ENCODE measurements at regions not wholly inside any gene's neighbourhood (a gene's known extent, or its start where the extent isn't known, plus 50 kb on each side); places are given as distances from the start of the nearest gene placed in this dataset.
A peak's percentile ranks its signal among the peaks of the same experiment; 100 is the strongest.

DNA sequence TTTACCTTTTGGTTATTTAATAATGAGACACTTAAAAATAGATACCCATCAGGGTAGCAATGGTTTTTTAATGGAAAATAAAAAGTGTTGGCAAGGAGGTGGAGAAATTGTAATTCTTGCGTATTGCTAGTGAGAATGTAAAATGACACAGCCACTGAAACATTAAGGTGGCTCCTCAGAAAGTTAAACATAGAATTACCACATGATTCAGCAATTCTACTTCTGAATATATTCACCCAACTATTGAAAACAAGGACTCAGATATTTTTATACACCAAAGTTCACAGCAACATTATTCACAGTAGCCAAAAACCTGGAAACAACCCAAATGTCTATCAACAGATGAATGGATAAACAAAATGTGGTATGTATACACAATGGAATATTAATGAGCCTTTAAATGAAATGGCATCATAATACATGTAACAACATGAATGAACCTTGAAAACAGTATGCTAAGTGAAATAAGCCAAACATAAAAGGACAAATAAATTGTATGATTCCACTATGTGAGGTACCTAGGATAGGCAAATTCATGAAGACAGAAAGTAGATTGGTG, 163.5 kb downstream of the IMPG2 start:
- Mint-ChIP-seq H3K4me1 (ENCODE audit: low read depth) (peaks cover 10% of the 10 kb centered on the region), H3K27ac (no peak overlapping the region), H3K4me3 (ENCODE audit: low read depth) (no peak overlapping the region), H3K9me3 (ENCODE audit: low read depth) (no peaks in the 10 kb centered on the region), H3K36me3 (ENCODE audit: insufficient read depth) (no peaks in the 10 kb centered on the region), H3K27me3 (no peaks in the 10 kb centered on the region)
- TF ChIP-seq CTCF (IDR thresholded peaks at IDR 0.05; ENCODE audit: unreplicated experiment) = no peak
- no peak for DNase-seq (ENCODE audit: low spot score, unreplicated experiment)

DNA sequence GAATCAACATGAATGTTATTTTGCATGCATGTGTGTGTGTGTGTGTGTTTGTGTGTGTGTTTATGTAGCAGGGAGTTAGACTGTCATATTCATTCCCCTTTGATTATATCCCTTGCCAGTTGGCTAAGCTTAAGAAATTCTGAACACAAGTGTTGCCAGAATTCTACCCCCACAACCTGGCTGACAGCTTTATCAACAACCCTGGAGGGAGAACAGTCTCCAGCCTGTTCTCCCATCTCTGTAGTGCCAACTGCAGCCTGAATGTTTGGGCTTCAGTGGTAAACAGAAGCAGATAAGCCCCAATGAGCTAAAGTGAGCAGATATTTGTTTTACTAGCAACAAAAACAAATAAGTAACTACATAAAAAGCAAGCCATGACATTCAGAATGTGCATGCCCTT, 162.6 kb upstream of the ABI3BP start:
- H3K4me3 Mint-ChIP-seq (ENCODE audit: low read depth) = no peak overlapping the region
- TF ChIP-seq CTCF (IDR thresholded peaks at IDR 0.05; ENCODE audit: unreplicated experiment) = no peak
- H3K4me1 Mint-ChIP-seq (ENCODE audit: low read depth) = peaks cover 10% of the 10 kb centered on the region
- H3K27me3 Mint-ChIP-seq = no peaks in the 10 kb centered on the region
- no peaks in the 10 kb centered on the region for H3K36me3 Mint-ChIP-seq (ENCODE audit: insufficient read depth)
- DNase-seq (ENCODE audit: low spot score, unreplicated experiment) = no peak
- no peaks in the 10 kb centered on the region for H3K9me3 Mint-ChIP-seq (ENCODE audit: low read depth)
- peak overlapping the region; percentile 22 for H3K27ac Mint-ChIP-seq

- no peak overlapping the region for H3K4me3 Mint-ChIP-seq (ENCODE audit: low read depth)
- DNase-seq (ENCODE audit: low spot score, unreplicated experiment) = no peak
- no peak overlapping the region for H3K27ac Mint-ChIP-seq
These were observed 161.2 kb upstream of the ABI3BP start for GRCh38 chr3:101154401-101154800.

GRCh38 chr3:101151286-101151913, 158.2 kb upstream of the ABI3BP start:
- no peak for TF ChIP-seq CTCF (IDR thresholded peaks at IDR 0.05; ENCODE audit: unreplicated experiment)
- Mint-ChIP-seq H3K4me3 (ENCODE audit: low read depth) (no peak overlapping the region), H3K36me3 (ENCODE audit: insufficient read depth) (no peaks in the 10 kb centered on the region), H3K27me3 (no peaks in the 10 kb centered on the region), H3K27ac (no peak overlapping the region), H3K9me3 (ENCODE audit: low read depth) (peaks cover 3% of the 10 kb centered on the region), H3K4me1 (ENCODE audit: low read depth) (peaks cover 11% of the 10 kb centered on the region)
- no peak for DNase-seq (ENCODE audit: low spot score, unreplicated experiment)

More at GRCh38 chr3:101154401-101154800, 161.2 kb upstream of the ABI3BP start:
- TF ChIP-seq CTCF (IDR thresholded peaks at IDR 0.05; ENCODE audit: unreplicated experiment) = no peak
- H3K4me1 Mint-ChIP-seq (ENCODE audit: low read depth) = peaks cover 10% of the 10 kb centered on the region
- no peaks in the 10 kb centered on the region for H3K27me3 Mint-ChIP-seq
- no peaks in the 10 kb centered on the region for H3K9me3 Mint-ChIP-seq (ENCODE audit: low read depth)
- no peaks in the 10 kb centered on the region for H3K36me3 Mint-ChIP-seq (ENCODE audit: insufficient read depth)

DNA sequence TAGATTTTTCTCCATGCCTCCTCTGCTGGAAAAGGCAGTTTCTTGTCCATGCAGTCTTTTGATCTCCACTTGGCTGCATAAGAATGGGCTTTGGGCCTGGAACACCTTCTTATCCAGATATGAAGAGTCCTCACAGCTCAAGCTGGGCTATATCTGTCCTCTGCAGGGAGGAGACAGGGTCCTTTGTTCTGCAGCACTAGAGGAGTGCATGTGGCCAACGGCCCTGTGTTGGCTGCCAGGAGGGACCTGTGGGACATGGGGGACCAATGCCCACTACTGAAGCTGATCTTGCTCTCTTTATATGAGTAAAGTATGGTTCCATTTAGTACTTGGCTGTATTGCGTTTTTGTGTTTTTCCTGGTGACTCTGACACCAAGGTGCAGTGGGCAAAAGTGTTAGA, 157.3 kb upstream of the ABI3BP start:
- no peak overlapping the region for H3K4me3 Mint-ChIP-seq (ENCODE audit: low read depth)
- no peak for TF ChIP-seq CTCF (IDR thresholded peaks at IDR 0.05; ENCODE audit: unreplicated experiment)
- peaks cover 3% of the 10 kb centered on the region for H3K9me3 Mint-ChIP-seq (ENCODE audit: low read depth)
- no peaks in the 10 kb centered on the region for H3K27me3 Mint-ChIP-seq
- H3K36me3 Mint-ChIP-seq (ENCODE audit: insufficient read depth) = no peaks in the 10 kb centered on the region
- peaks cover 2% of the 10 kb centered on the region for H3K4me1 Mint-ChIP-seq (ENCODE audit: low read depth)
- DNase-seq (ENCODE audit: low spot score, unreplicated experiment) = no peak
- H3K27ac Mint-ChIP-seq = no peak overlapping the region

Measured in progenitor cell of endocrine pancreas (in vitro differentiated cells).